Ascending aorta (tissue), 2 donors: ENCODE measurements at regions not wholly inside any gene's neighbourhood (a gene's known extent, or its start where the extent isn't known, plus 50 kb on each side); places are given as distances from the start of the nearest gene placed in this dataset.

Experiments used
- DNase-seq, 2 donors: peaks; one replicate each; pipeline ENCODE4 v3.0.0-alpha.2; 2019; ENCODE audit warnings: low spot score in 2 of 2
- H3K27ac ChIP-seq, 2 donors: fragments of 200-600 bp; sonication (generic); one replicate each; pipeline ENCODE4 v1.5.1; 2016 to 2017; ENCODE audit warnings: mild to moderate bottlenecking in 1 of 2
- H3K27me3 ChIP-seq: fragments of 200-600 bp; sonication (generic); one replicate; pipeline ENCODE4 v1.5.1; 2017
- H3K36me3 ChIP-seq, 2 donors: fragments of 200-600 bp; sonication (generic); one replicate each; pipeline ENCODE4 v1.5.1; 2016
- H3K4me1 ChIP-seq, 2 donors: fragments of 200-600 bp; sonication (generic); one replicate each; pipeline ENCODE4 v1.5.1; 2016 to 2017; ENCODE audit warnings: mild to moderate bottlenecking in 1 of 2
- H3K4me3 ChIP-seq, 2 donors: fragments of 200-600 bp; sonication (generic); one replicate each; pipeline ENCODE4 v1.5.1; 2016 to 2017; ENCODE audit warnings: mild to moderate bottlenecking in 1 of 2
- H3K9me3 ChIP-seq, 2 donors: fragments of 200-600 bp; sonication (generic); one replicate each; pipeline ENCODE4 v1.5.1; 2016
- intact Hi-C: fragments of 100-400 bp; cut with DNase I; formaldehyde crosslinking; loops from one replicate; pipeline ENCODE4 v1.15.1; 2023
- TF ChIP-seq, protein P1 (sequence below), 3 experiments: fragments of 200-600 bp in 2 of 3; fragments of 450-650 bp in 1 of 3; sonication (generic) in 2 of 3; IDR thresholded peaks; one replicate each; pipeline ENCODE4 v1.5.1; 2016 to 2019; ENCODE audit warnings: antibody characterized with exemption in 3 of 3, mild to moderate bottlenecking in 1 of 3, moderate library complexity in 1 of 3

DNA sequence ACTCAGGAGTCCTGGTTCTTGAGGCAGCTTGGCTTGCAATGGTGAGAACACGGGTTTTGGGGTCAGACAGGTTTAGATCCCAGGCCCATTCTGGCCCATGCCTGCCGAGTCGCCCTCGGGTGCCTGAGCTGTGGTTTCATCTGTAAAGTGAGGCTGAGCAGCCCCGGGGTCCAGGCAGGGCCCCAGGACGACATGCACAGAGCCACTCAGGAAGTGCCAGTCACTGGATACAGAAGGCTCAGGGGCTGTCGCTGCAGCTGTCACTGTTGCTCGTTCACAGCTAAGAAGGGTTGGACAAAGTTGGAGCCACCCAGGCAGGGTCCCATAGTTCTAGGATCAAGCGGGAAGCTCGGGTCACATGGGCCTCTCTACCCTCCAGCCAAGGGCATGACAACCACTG is 403.1 kb downstream of the BCL11B start:
- TF ChIP-seq, protein P1, sequence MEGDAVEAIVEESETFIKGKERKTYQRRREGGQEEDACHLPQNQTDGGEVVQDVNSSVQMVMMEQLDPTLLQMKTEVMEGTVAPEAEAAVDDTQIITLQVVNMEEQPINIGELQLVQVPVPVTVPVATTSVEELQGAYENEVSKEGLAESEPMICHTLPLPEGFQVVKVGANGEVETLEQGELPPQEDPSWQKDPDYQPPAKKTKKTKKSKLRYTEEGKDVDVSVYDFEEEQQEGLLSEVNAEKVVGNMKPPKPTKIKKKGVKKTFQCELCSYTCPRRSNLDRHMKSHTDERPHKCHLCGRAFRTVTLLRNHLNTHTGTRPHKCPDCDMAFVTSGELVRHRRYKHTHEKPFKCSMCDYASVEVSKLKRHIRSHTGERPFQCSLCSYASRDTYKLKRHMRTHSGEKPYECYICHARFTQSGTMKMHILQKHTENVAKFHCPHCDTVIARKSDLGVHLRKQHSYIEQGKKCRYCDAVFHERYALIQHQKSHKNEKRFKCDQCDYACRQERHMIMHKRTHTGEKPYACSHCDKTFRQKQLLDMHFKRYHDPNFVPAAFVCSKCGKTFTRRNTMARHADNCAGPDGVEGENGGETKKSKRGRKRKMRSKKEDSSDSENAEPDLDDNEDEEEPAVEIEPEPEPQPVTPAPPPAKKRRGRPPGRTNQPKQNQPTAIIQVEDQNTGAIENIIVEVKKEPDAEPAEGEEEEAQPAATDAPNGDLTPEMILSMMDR (IDR thresholded peaks at IDR 0.05) = no peak
- Histone ChIP-seq H3K4me1 (no peaks in the 10 kb centered on the region), H3K27ac (no peak overlapping the region), H3K36me3 (no peaks in the 10 kb centered on the region), H3K9me3 (no peaks in the 10 kb centered on the region), H3K4me3 (no peak overlapping the region), H3K27me3 (no peaks in the 10 kb centered on the region)
- intact Hi-C loops = no loop called here
- no peak for DNase-seq

DNA sequence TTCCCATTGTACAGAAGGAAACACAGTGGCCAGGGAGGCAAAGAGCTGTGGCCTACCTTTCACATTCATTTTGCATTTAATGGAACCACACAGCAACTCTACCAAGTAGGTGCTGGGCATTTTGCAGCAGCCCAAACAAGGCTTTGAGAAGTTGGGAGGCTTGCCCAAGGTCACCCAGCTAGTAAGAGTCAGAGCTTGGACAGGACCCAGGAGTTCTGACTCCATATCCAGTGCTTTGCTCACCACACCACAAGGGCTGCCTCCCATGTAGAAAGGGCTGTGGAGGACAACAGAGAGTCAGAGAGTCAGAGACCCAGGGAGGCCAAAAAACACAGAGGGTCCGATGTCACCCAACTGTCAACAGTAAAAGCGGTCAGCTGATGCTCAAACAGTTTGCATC is 400.2 kb downstream of the BCL11B start:
- TF ChIP-seq, protein P1 (IDR thresholded peaks at IDR 0.05) = no peak
- intact Hi-C loops = no loop called here

GRCh38 chr14:98877065-98877464 is 394.9 kb downstream of the BCL11B start:
- Histone ChIP-seq H3K9me3 (peaks cover 0 to 10% of the 10 kb centered on the region in 2 donors), H3K4me1 (no peaks in the 10 kb centered on the region), H3K27ac (no peak overlapping the region), H3K27me3 (no peaks in the 10 kb centered on the region), H3K36me3 (no peaks in the 10 kb centered on the region), H3K4me3 (no peak overlapping the region)
- intact Hi-C loops = no loop called here
- no peak for DNase-seq
- TF ChIP-seq, protein P1 (IDR thresholded peaks at IDR 0.05) = no peak

More for the DNA sequence above, 400.2 kb downstream of the BCL11B start:
- no peaks in the 10 kb centered on the region for H3K36me3 ChIP-seq
- H3K9me3 ChIP-seq = peaks cover 0 to 6% of the 10 kb centered on the region in 2 donors
- no peak overlapping the region for H3K4me3 ChIP-seq
- no peaks in the 10 kb centered on the region for H3K27me3 ChIP-seq
- no peaks in the 10 kb centered on the region for H3K4me1 ChIP-seq
- no peak overlapping the region for H3K27ac ChIP-seq
- no peak for DNase-seq

DNA sequence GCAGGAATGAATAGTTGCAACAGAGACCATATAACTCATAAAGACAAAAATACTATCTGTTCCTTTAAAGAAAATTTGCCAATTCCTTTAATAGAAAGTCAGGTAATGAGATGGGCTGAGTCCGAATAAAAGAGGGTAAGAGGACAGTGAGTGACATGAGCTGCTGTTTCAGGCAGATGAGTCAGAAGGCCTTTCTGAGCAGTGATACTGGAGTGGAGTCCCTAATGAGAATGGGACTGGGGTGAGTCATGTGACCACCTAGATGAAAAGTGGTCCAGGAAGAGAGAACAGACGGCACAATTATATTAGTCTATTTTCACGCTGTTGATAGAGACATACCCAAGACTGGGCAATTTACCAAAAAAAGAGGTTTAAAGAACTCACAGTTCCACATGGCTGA is 393.7 kb downstream of the BCL11B start:
- no peak for DNase-seq
- H3K4me1 ChIP-seq = no peaks in the 10 kb centered on the region
- TF ChIP-seq, protein P1 (IDR thresholded peaks at IDR 0.05) = no peak
- no peaks in the 10 kb centered on the region for H3K27me3 ChIP-seq
- no peak overlapping the region for H3K4me3 ChIP-seq
- H3K9me3 ChIP-seq = peaks cover 0 to 10% of the 10 kb centered on the region in 2 donors
- no peaks in the 10 kb centered on the region for H3K36me3 ChIP-seq
- intact Hi-C loops = no loop called here
- H3K27ac ChIP-seq = no peak overlapping the region

DNA sequence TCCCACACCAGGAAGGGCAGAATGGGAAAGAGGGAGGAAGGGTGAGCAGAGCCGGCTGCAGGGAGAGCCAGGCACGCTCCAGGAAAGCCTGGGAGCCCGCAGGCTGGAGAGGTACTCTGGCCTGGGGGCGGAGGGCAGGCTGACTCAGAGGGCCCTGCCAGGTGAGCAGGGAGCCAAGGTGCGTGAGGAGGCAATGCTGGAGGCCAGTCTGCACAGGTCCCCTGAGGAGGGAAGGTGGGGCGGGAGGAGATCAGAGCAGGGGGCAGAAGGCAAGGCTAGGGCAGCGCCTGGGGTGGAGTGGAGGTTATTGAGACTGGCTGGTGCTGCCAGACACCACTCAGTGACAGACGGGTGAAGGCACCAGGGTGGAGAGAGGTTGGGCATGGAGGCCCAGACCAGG is 385.0 kb downstream of the BCL11B start:
- Histone ChIP-seq H3K9me3 (no peaks in the 10 kb centered on the region), H3K36me3 (no peaks in the 10 kb centered on the region), H3K27ac (no peak overlapping the region), H3K4me3 (no peak overlapping the region), H3K4me1 (no peaks in the 10 kb centered on the region), H3K27me3 (no peaks in the 10 kb centered on the region)
- TF ChIP-seq, protein P1 (IDR thresholded peaks at IDR 0.05) = no peak
- DNase-seq = no peak
- intact Hi-C loops = no loop called here

GRCh38 chr14:98888281-98888680 is 383.7 kb downstream of the BCL11B start:
- H3K36me3 ChIP-seq = no peaks in the 10 kb centered on the region
- TF ChIP-seq, protein P1 (IDR thresholded peaks at IDR 0.05) = no peak
- H3K27me3 ChIP-seq = no peaks in the 10 kb centered on the region
- H3K9me3 ChIP-seq = no peaks in the 10 kb centered on the region
- no peak overlapping the region for H3K27ac ChIP-seq
- no peak for DNase-seq
- intact Hi-C loops = no loop called here
- H3K4me3 ChIP-seq = no peak overlapping the region
- no peaks in the 10 kb centered on the region for H3K4me1 ChIP-seq
